Fibroblast of lung (primary cell): ENCODE measurements at regions not wholly inside any gene's neighbourhood (a gene's known extent, or its start where the extent isn't known, plus 50 kb on each side); places are given as distances from the start of the nearest gene placed in this dataset.

Experiments used
- EZH2 ChIP-seq: IDR thresholded peaks from 2 replicates; pipeline ENCODE4 v1.5.1; 2012; ENCODE audit warnings: low read length, control low read depth, mild to moderate bottlenecking; ENCODE audit errors: missing control alignments
- TF ChIP-seq, protein P1 (sequence below), 2 donors: IDR thresholded peaks in 1 of 2; conservative IDR thresholded peaks in 1 of 2; 1 replicate in 1 of 2; 2 replicates in 1 of 2; pipeline ENCODE4 v1.5.1; 2011 to 2012; ENCODE audit warnings: low read length in 2 of 2, control low read depth in 1 of 2, inconsistent platforms in 1 of 2, low read depth in 1 of 2, mild to moderate bottlenecking in 1 of 2

DNA sequence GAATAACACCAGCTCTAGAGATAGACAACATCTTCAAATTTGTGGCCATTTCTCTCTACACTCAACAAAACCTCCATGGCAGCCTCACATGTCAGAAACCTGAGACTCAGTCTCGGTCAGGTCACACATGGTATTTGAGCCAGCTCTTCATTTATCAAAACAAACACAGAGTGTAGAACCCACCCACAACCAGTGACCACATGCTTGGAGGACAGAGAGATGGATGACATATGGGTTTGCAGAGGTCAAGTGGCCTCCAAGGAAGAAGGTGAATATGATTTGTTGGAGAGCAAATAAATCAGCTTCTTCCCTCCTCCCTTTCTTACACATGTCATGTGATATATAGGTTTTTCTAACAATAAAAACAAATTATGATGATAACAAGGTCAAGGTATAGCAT lies 278.1 kb upstream of the LRTM1 start:
- TF ChIP-seq, protein P1, sequence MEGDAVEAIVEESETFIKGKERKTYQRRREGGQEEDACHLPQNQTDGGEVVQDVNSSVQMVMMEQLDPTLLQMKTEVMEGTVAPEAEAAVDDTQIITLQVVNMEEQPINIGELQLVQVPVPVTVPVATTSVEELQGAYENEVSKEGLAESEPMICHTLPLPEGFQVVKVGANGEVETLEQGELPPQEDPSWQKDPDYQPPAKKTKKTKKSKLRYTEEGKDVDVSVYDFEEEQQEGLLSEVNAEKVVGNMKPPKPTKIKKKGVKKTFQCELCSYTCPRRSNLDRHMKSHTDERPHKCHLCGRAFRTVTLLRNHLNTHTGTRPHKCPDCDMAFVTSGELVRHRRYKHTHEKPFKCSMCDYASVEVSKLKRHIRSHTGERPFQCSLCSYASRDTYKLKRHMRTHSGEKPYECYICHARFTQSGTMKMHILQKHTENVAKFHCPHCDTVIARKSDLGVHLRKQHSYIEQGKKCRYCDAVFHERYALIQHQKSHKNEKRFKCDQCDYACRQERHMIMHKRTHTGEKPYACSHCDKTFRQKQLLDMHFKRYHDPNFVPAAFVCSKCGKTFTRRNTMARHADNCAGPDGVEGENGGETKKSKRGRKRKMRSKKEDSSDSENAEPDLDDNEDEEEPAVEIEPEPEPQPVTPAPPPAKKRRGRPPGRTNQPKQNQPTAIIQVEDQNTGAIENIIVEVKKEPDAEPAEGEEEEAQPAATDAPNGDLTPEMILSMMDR (conservative IDR thresholded peaks at IDR 0.05 in 1 of 2, IDR thresholded peaks at IDR 0.05 in 1 of 2; ENCODE audit: low read depth in 1 of 2, low read length in 2 of 2), result no peak
- no peak for TF ChIP-seq EZH2
